ENCODE measurements at regions not wholly inside any gene's neighbourhood (a gene's known extent, or its start where the extent isn't known, plus 50 kb on each side); places are given as distances from the start of the nearest gene placed in this dataset.
"Not testable (repeated sequence)": the region's sequence is repeated elsewhere in the genome, so short reads cannot be mapped to it uniquely, and the experiment has no call there.

DNA sequence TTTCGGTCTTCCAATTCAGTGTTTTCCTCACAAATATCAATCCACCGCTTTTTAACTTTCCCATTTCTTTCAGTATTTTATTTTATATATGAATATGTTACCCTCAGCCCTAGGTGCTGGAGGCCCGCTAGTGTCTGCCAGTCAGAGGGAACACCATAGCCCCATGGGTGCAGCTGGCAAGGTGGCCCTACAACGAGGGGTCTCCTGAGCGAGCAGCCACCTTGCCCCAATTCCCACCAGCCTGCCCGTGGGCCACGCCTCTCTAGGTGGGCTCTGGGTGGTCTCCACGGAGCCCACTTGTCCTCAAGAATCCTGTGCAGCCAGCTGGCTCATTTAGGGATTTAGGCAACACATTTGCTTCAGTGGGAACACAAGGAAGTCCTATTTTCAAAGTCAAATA, 72.5 kb upstream of the RGPD5 start:
- peaks cover 6% of the 10 kb centered on the region for H3K27me3 ChIP-seq (ENCODE audit: insufficient read depth, low read length)
- peaks cover 13% of the 10 kb centered on the region for H3K9me3 Mint-ChIP-seq (ENCODE audit: unreplicated experiment)
- no peaks in the 10 kb centered on the region for H3K36me3 ChIP-seq (ENCODE audit: insufficient read depth, low read length)
- H3K36me3 Mint-ChIP-seq (ENCODE audit: low read depth, unreplicated experiment), result no peaks in the 10 kb centered on the region
- H3K27me3 Mint-ChIP-seq (ENCODE audit: low read depth, unreplicated experiment), result peaks cover 17% of the 10 kb centered on the region
- no peaks in the 10 kb centered on the region for H3K79me2 ChIP-seq (ENCODE audit: insufficient read depth, low read length)
- FAIRE-seq (no peak), DNase-seq (ENCODE audit: low read depth) (no peak)
- no peaks in the 10 kb centered on the region for H4K20me1 ChIP-seq (ENCODE audit: insufficient read depth, low read length)
- H2AFZ ChIP-seq (ENCODE audit: low read depth, low read length), result no peak overlapping the region
- no peak overlapping the region for H3K4me3 ChIP-seq (ENCODE audit: insufficient read depth, low read depth, low read length)
- TF ChIP-seq EZH2 (IDR thresholded peaks at IDR 0.05; ENCODE audit: insufficient read depth, low read length) (no peak), CTCF (IDR thresholded peaks at IDR 0.05; ENCODE audit: insufficient read depth, low read depth, low read length) (no peak)
- no peak overlapping the region for H3K9ac ChIP-seq (ENCODE audit: low read length)
- no peak overlapping the region for H3K4me2 ChIP-seq (ENCODE audit: low read length)
- H3K4me3 Mint-ChIP-seq (ENCODE audit: unreplicated experiment), result no peak overlapping the region
- no peaks in the 10 kb centered on the region for H3K4me1 ChIP-seq (ENCODE audit: insufficient read depth, low read length)
- no peak overlapping the region for H3K27ac ChIP-seq (ENCODE audit: low read depth, low read length)
- H3K27ac Mint-ChIP-seq (ENCODE audit: unreplicated experiment), result no peak overlapping the region
- no peaks in the 10 kb centered on the region for H3K9me3 ChIP-seq (ENCODE audit: insufficient read depth, low read depth, low read length)
- no peaks in the 10 kb centered on the region for H3K4me1 Mint-ChIP-seq (ENCODE audit: low read depth, unreplicated experiment)

- no peak overlapping the region for H3K27ac ChIP-seq (ENCODE audit: low read depth, low read length)
- DNase-seq (ENCODE audit: low read depth) (no peak), FAIRE-seq (no peak)
- H3K4me1 ChIP-seq (ENCODE audit: insufficient read depth, low read length), result no peaks in the 10 kb centered on the region
- H3K4me1 Mint-ChIP-seq (ENCODE audit: low read depth, unreplicated experiment), result no peaks in the 10 kb centered on the region
- H3K4me2 ChIP-seq (ENCODE audit: low read length), result no peak overlapping the region
- H3K27me3 ChIP-seq (ENCODE audit: insufficient read depth, low read length), result peaks cover 6% of the 10 kb centered on the region
- H3K9me3 Mint-ChIP-seq (ENCODE audit: unreplicated experiment), result peaks cover 13% of the 10 kb centered on the region
- H4K20me1 ChIP-seq (ENCODE audit: insufficient read depth, low read length), result no peaks in the 10 kb centered on the region
- peaks cover 17% of the 10 kb centered on the region for H3K27me3 Mint-ChIP-seq (ENCODE audit: low read depth, unreplicated experiment)
- no peak overlapping the region for H3K27ac Mint-ChIP-seq (ENCODE audit: unreplicated experiment)
- no peaks in the 10 kb centered on the region for H3K9me3 ChIP-seq (ENCODE audit: insufficient read depth, low read depth, low read length)
- no peaks in the 10 kb centered on the region for H3K79me2 ChIP-seq (ENCODE audit: insufficient read depth, low read length)
- H3K36me3 ChIP-seq (ENCODE audit: insufficient read depth, low read length), result no peaks in the 10 kb centered on the region
- no peak for TF ChIP-seq EZH2 (IDR thresholded peaks at IDR 0.05; ENCODE audit: insufficient read depth, low read length)
- no peak for TF ChIP-seq CTCF (IDR thresholded peaks at IDR 0.05; ENCODE audit: insufficient read depth, low read depth, low read length)
- no peak overlapping the region for H2AFZ ChIP-seq (ENCODE audit: low read depth, low read length)
- no peak overlapping the region for H3K4me3 Mint-ChIP-seq (ENCODE audit: unreplicated experiment)
- H3K9ac ChIP-seq (ENCODE audit: low read length), result no peak overlapping the region
- H3K4me3 ChIP-seq (ENCODE audit: insufficient read depth, low read depth, low read length), result no peak overlapping the region
- H3K36me3 Mint-ChIP-seq (ENCODE audit: low read depth, unreplicated experiment), result no peaks in the 10 kb centered on the region
Observed at GRCh38 chr2:109722026-109722425, 72.1 kb upstream of the RGPD5 start.

DNA sequence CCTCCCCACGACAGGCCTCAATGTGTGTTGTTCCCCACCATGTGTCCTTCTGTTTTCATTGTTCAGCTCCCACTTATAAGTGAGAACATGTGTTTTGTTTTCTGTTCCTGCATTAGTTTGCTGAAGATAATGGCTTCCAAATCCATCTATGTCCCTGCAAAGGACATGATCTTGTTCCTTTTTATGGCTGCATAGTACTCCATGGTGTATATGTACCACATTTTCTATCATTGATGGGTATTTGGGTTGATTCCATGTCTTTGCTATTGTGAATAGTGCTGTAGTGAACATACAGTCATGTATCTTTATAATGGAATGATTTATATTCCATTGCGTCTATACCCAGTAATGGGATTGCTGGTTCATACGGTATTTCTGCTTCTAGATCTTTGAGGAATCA, 71.5 kb upstream of the RGPD5 start:
- H2AFZ ChIP-seq (ENCODE audit: low read depth, low read length); H3K27me3 ChIP-seq (ENCODE audit: insufficient read depth, low read length); H3K79me2 ChIP-seq (ENCODE audit: insufficient read depth, low read length); H3K27ac Mint-ChIP-seq (ENCODE audit: unreplicated experiment); H3K4me3 ChIP-seq (ENCODE audit: insufficient read depth, low read depth, low read length); H4K20me1 ChIP-seq (ENCODE audit: insufficient read depth, low read length); H3K4me1 Mint-ChIP-seq (ENCODE audit: low read depth, unreplicated experiment); H3K4me1 ChIP-seq (ENCODE audit: insufficient read depth, low read length); DNase-seq (ENCODE audit: low read depth); H3K36me3 ChIP-seq (ENCODE audit: insufficient read depth, low read length); H3K27ac ChIP-seq (ENCODE audit: low read depth, low read length); H3K9me3 ChIP-seq (ENCODE audit: insufficient read depth, low read depth, low read length); H3K9ac ChIP-seq (ENCODE audit: low read length); H3K4me2 ChIP-seq (ENCODE audit: low read length); H3K36me3 Mint-ChIP-seq (ENCODE audit: low read depth, unreplicated experiment); H3K4me3 Mint-ChIP-seq (ENCODE audit: unreplicated experiment); FAIRE-seq: not testable (repeated sequence)
- H3K9me3 Mint-ChIP-seq (ENCODE audit: unreplicated experiment), result peaks cover 13% of the 10 kb centered on the region
- H3K27me3 Mint-ChIP-seq (ENCODE audit: low read depth, unreplicated experiment), result peaks cover 17% of the 10 kb centered on the region

GRCh38 chr2:109723153-109723552, 71.0 kb upstream of the RGPD5 start:
- Mint-ChIP-seq H3K27me3 (ENCODE audit: low read depth, unreplicated experiment) (peaks cover 17% of the 10 kb centered on the region), H3K9me3 (ENCODE audit: unreplicated experiment) (peaks cover 13% of the 10 kb centered on the region)
- not testable (repeated sequence) for H3K4me3 ChIP-seq (ENCODE audit: insufficient read depth, low read depth, low read length); H3K79me2 ChIP-seq (ENCODE audit: insufficient read depth, low read length); H3K9ac ChIP-seq (ENCODE audit: low read length); H3K9me3 ChIP-seq (ENCODE audit: insufficient read depth, low read depth, low read length); DNase-seq (ENCODE audit: low read depth); H4K20me1 ChIP-seq (ENCODE audit: insufficient read depth, low read length); H3K27me3 ChIP-seq (ENCODE audit: insufficient read depth, low read length); H2AFZ ChIP-seq (ENCODE audit: low read depth, low read length); H3K36me3 Mint-ChIP-seq (ENCODE audit: low read depth, unreplicated experiment); FAIRE-seq; H3K4me2 ChIP-seq (ENCODE audit: low read length); H3K4me3 Mint-ChIP-seq (ENCODE audit: unreplicated experiment); H3K27ac ChIP-seq (ENCODE audit: low read depth, low read length); H3K27ac Mint-ChIP-seq (ENCODE audit: unreplicated experiment); H3K4me1 Mint-ChIP-seq (ENCODE audit: low read depth, unreplicated experiment); H3K36me3 ChIP-seq (ENCODE audit: insufficient read depth, low read length); H3K4me1 ChIP-seq (ENCODE audit: insufficient read depth, low read length)

Measured in astrocyte (in vitro differentiated cells and primary cell).